ENCODE measurements at regions not wholly inside any gene's neighbourhood (a gene's known extent, or its start where the extent isn't known, plus 50 kb on each side); places are given as distances from the start of the nearest gene placed in this dataset.

DNA sequence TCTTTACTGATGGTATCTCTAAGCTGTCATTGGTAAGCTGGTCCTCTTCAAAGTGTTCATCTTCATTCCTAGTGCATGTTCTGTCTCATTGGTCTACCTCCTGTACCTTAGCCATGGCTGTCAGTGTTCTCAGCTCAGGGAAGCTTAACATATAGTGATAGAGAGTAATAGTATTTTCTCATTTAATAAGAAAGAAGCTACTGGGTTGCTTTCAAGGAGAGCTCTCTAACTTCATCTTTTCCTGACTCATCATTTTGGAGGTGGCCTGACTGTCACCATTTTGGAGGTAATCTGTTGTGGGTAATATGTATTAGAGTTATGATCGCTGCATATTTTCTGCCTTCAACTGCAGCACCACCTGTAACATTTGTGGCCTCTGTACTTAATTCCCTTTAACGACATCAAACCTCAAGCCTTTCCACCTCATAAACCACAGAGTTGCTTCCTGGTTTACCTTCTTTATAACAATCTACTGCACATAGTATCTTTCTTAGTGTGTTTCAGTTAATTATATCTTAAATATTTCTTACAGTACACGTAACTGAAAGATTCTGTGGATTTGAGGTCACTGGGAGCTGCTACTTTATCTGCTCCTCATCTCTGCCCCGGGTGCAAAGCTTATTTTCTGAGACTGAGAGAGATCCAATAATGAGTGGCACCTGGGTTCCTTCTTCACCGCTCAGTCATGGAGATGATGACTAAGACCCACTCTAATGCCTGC is 474.0 kb upstream of the TECRL start:
- Histone ChIP-seq H3K27ac (ENCODE audit: low read depth in 1 of 2, low read length in 2 of 2) (no peak overlapping the region), H3K4me1 (ENCODE audit: control insufficient read depth in 1 of 2, insufficient read depth in 2 of 2, low read length in 2 of 2) (no peaks in the 10 kb centered on the region), H3K4me2 (replicated peaks; ENCODE audit: extremely low read depth, low read length, poor library complexity, severe bottlenecking) (no peak overlapping the region), H3K9ac (ENCODE audit: insufficient read depth, low read length, poor library complexity, severe bottlenecking) (no peak overlapping the region), H3K9me3 (replicated peaks in 1 of 2; ENCODE audit: control insufficient read depth in 1 of 2, insufficient read depth in 1 of 2, low read length in 2 of 2) (peaks cover 3 to 5% of the 10 kb centered on the region in 2 donors), H2AFZ (ENCODE audit: insufficient read depth, low read depth, low read length, poor library complexity, severe bottlenecking) (no peak overlapping the region), H4K20me1 (ENCODE audit: insufficient read depth, low read length) (no peaks in the 10 kb centered on the region), H3K36me3 (replicated peaks in 1 of 2; ENCODE audit: control insufficient read depth in 1 of 2, insufficient read depth in 2 of 2, low read length in 2 of 2) (no peaks in the 10 kb centered on the region), H3K27me3 (ENCODE audit: control insufficient read depth in 2 of 2, insufficient read depth in 2 of 2, low read length in 2 of 2) (no peaks in the 10 kb centered on the region), H3K4me3 (replicated peaks in 1 of 3; ENCODE audit: low read depth in 2 of 3, low read length in 3 of 3) (no peak overlapping the region), H3K79me2 (ENCODE audit: insufficient read depth, low read length) (no peaks in the 10 kb centered on the region)
- no peaks in the 10 kb centered on the region for H3K36me3 Mint-ChIP-seq
- DNase-seq: no peak
- intact Hi-C loops (cut with micrococcal nuclease): no loop called here
- no peak overlapping the region for H3K27ac Mint-ChIP-seq
- no peak overlapping the region for H3K4me3 Mint-ChIP-seq
- 100% methylated on average over 3 of the region's 5 CpGs for WGBS (ENCODE audit: insufficient coverage)
- H3K9me3 Mint-ChIP-seq: peaks cover 0 to 2% (median 0%) of the 10 kb centered on the region in 7 donors
- no peaks in the 10 kb centered on the region for H3K4me1 Mint-ChIP-seq
- no peaks in the 10 kb centered on the region for H3K27me3 Mint-ChIP-seq (ENCODE audit: low read depth in 3 of 3)
- TF ChIP-seq, protein P1, sequence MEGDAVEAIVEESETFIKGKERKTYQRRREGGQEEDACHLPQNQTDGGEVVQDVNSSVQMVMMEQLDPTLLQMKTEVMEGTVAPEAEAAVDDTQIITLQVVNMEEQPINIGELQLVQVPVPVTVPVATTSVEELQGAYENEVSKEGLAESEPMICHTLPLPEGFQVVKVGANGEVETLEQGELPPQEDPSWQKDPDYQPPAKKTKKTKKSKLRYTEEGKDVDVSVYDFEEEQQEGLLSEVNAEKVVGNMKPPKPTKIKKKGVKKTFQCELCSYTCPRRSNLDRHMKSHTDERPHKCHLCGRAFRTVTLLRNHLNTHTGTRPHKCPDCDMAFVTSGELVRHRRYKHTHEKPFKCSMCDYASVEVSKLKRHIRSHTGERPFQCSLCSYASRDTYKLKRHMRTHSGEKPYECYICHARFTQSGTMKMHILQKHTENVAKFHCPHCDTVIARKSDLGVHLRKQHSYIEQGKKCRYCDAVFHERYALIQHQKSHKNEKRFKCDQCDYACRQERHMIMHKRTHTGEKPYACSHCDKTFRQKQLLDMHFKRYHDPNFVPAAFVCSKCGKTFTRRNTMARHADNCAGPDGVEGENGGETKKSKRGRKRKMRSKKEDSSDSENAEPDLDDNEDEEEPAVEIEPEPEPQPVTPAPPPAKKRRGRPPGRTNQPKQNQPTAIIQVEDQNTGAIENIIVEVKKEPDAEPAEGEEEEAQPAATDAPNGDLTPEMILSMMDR (IDR thresholded peaks at IDR 0.05): no peak

DNA sequence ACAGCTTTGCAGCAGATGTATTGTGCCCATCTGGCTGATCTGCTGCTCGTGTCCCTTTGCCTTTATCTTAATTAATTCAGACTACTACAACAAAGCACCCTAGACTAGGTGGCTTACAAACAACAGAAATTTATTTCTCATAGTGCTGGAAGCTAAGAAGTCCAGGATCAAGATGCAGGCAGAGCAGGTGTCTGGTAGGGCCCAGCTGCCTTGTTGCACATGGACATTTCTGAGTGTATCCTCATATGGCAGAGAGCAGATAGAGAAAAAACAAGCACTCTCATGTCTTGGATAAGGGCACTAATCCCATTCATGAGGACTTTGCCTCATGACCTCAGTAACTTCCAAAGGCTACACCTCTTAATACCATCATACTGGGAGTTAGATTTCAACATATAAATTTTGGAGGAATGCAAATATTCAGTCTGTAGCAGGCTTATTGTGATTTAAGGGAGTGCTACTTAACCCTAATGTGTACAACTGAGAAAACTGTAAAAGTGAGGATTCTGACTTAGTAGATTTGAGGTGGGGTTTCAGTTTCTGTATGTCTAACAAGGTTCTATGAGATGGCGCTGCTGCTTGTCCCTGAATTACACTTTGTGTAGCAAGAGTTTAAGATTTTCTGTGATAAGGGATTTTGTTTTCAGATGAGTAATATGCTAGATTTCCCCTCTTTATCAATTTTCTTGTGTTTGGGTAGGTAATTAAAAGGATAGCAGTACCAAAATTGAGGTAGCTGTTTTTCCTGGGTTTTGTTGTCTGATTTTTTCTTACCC is 473.2 kb upstream of the TECRL start:
- H3K27ac ChIP-seq (ENCODE audit: low read depth in 1 of 2, low read length in 2 of 2): no peak overlapping the region
- H2AFZ ChIP-seq (ENCODE audit: insufficient read depth, low read depth, low read length, poor library complexity, severe bottlenecking): no peak overlapping the region
- no peaks in the 10 kb centered on the region for H3K79me2 ChIP-seq (ENCODE audit: insufficient read depth, low read length)
- peaks cover 0 to 3% of the 10 kb centered on the region in 2 donors for H3K9me3 ChIP-seq (replicated peaks in 1 of 2; ENCODE audit: control insufficient read depth in 1 of 2, insufficient read depth in 1 of 2, low read length in 2 of 2)
- DNase-seq: no peak
- no peaks in the 10 kb centered on the region for H3K27me3 ChIP-seq (ENCODE audit: control insufficient read depth in 2 of 2, insufficient read depth in 2 of 2, low read length in 2 of 2)
- 67% methylated on average over 1 of the region's 2 CpGs for WGBS (ENCODE audit: insufficient coverage)
- no peak overlapping the region for H3K4me3 Mint-ChIP-seq
- H3K27me3 Mint-ChIP-seq (ENCODE audit: low read depth in 3 of 3): no peaks in the 10 kb centered on the region
- H3K36me3 ChIP-seq (replicated peaks in 1 of 2; ENCODE audit: control insufficient read depth in 1 of 2, insufficient read depth in 2 of 2, low read length in 2 of 2): no peaks in the 10 kb centered on the region
- no peaks in the 10 kb centered on the region for H3K4me1 ChIP-seq (ENCODE audit: control insufficient read depth in 1 of 2, insufficient read depth in 2 of 2, low read length in 2 of 2)
- H3K9ac ChIP-seq (ENCODE audit: insufficient read depth, low read length, poor library complexity, severe bottlenecking): no peak overlapping the region
- no peak overlapping the region for H3K4me3 ChIP-seq (replicated peaks in 1 of 3; ENCODE audit: low read depth in 2 of 3, low read length in 3 of 3)
- H3K27ac Mint-ChIP-seq: no peak overlapping the region
- H3K4me2 ChIP-seq (replicated peaks; ENCODE audit: extremely low read depth, low read length, poor library complexity, severe bottlenecking): no peak overlapping the region
- H4K20me1 ChIP-seq (ENCODE audit: insufficient read depth, low read length): no peaks in the 10 kb centered on the region
- intact Hi-C loops (cut with micrococcal nuclease): no loop called here
- no peaks in the 10 kb centered on the region for H3K4me1 Mint-ChIP-seq
- H3K36me3 Mint-ChIP-seq: no peaks in the 10 kb centered on the region
- peaks cover 0 to 2% (median 0%) of the 10 kb centered on the region in 7 donors for H3K9me3 Mint-ChIP-seq
- TF ChIP-seq, protein P1 (IDR thresholded peaks at IDR 0.05): no peak

All from CD14-positive monocyte (primary cell).